ENCODE measurements at regions not wholly inside any gene's neighbourhood (a gene's known extent, or its start where the extent isn't known, plus 50 kb on each side); places are given as distances from the start of the nearest gene placed in this dataset.

GRCh38 chr13:65461590-65461989 lies 1768.5 kb downstream of the PCDH9 start:
- Histone ChIP-seq H4K8ac (ENCODE audit: low read depth in 2 of 2, low read length in 2 of 2) (0 out of 4 replicates have a peak overlapping the region, but pooled peaks of 1 of the 2 experiments have one; percentile 1), H2AFZ (replicated peaks; ENCODE audit: low read length, poor library complexity) (peak overlapping the region; percentile 44), H3K14ac (replicated peaks; ENCODE audit: low read depth, low read length) (no peak overlapping the region; the same call in 1 of the 2 replicates), H3K27me3 (ENCODE audit: control insufficient read depth, insufficient read depth, low read length) (no peaks in the 10 kb centered on the region), H2BK5ac (ENCODE audit: low read depth, low read length, poor library complexity, severe bottlenecking) (no peak overlapping the region), H3K79me1 (ENCODE audit: low read depth in 1 of 2, low read length in 2 of 2) (no peaks in the 10 kb centered on the region), H3K27ac (ENCODE audit: insufficient read depth, low read length) (no peak overlapping the region), H3K23ac (ENCODE audit: low read depth, low read length) (no peak overlapping the region), H3K9me1 (ENCODE audit: insufficient read depth, low read length) (no peaks in the 10 kb centered on the region), H4K91ac (ENCODE audit: insufficient read depth, low read depth, low read length) (no peak overlapping the region; the same call in 1 of the 2 replicates), H2AK9ac (replicated peaks; ENCODE audit: low read depth, low read length, poor library complexity) (no peak overlapping the region), H3K36me3 (ENCODE audit: control insufficient read depth, insufficient read depth, low read length) (no peaks in the 10 kb centered on the region), H3K18ac (ENCODE audit: low read depth, low read length) (no peak overlapping the region), H4K5ac (ENCODE audit: low read depth, low read length) (no peak overlapping the region), H3K4me3 (ENCODE audit: insufficient read depth, low read depth, low read length) (no peak overlapping the region), H4K20me1 (ENCODE audit: insufficient read depth, low read length) (no peaks in the 10 kb centered on the region), H3K4me1 (ENCODE audit: control insufficient read depth, insufficient read depth, low read length) (peaks cover 4% of the 10 kb centered on the region; the same call in 1 of the 2 replicates), H2BK15ac (ENCODE audit: low read depth, low read length) (no peak overlapping the region), H2BK20ac (ENCODE audit: low read depth, low read length) (peak overlapping the region; percentile 23), H2AK5ac (ENCODE audit: low read depth, low read length) (no peak overlapping the region), H3K9me3 (ENCODE audit: control insufficient read depth, insufficient read depth, low read length) (no peaks in the 10 kb centered on the region), H2BK120ac (ENCODE audit: low read depth, low read length) (no peak overlapping the region), H3K56ac (ENCODE audit: extremely low read depth, insufficient read depth, low read length) (no peak overlapping the region), H3K4ac (ENCODE audit: low read depth, low read length) (peak overlapping the region; percentile 23; the same call in 1 of the 2 replicates), H3K9ac (ENCODE audit: low read depth, low read length) (no peak overlapping the region), H3K4me2 (ENCODE audit: low read depth, low read length) (no peak overlapping the region)
- ChIA-PET CTCF (no interaction called here), POLR2A (ENCODE audit: unreplicated experiment) (no interaction called here)
- in situ Hi-C loops (cut with MboI; ENCODE audit: low sequenced_read_pairs): no loop called here
- no peak for ATAC-seq (ENCODE audit: low read depth)
- WGBS, 2 experiments (ENCODE audit: extremely low coverage in 2 of 2, insufficient read length in 1 of 2): no CpG with 5 or more reads among the region's 6 CpGs
- intact Hi-C loops (cut with micrococcal nuclease): no loop called here
- peak; percentile 83 for DNase-seq
- no TSS peak for BruUV-seq (replicated peaks)
- dilution Hi-C loops (cut with HindIII; ENCODE audit: low sequenced_read_pairs, unreplicated experiment): no loop called here
- TF ChIP-seq FOS (IDR thresholded peaks at IDR 0.05; ENCODE audit: low read depth, low read length): no peak
